ENCODE measurements at regions not wholly inside any gene's neighbourhood (a gene's known extent, or its start where the extent isn't known, plus 50 kb on each side); places are given as distances from the start of the nearest gene placed in this dataset.

DNA sequence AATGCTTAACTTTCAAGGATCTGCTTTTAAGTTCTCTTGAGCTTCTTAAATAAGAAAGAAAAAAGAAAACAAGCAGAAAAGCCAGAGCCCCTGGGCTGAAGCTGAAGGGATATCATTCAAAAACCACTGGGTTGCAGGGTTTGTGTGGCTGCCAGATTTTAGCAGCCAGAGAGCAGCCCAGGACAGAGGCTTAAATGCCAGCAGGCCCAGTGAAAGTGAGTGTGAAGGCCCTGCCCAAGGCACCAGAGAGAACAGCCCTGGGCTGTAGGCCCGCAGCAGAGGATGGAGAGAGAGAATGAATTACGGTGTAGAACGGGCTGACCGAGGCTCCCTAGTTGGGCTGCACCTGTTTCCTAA lies 106.3 kb upstream of the BOC start:
- TF ChIP-seq EZH2 (IDR thresholded peaks at IDR 0.05; ENCODE audit: insufficient read depth, poor library complexity, severe bottlenecking): no peak
- no peak for TF ChIP-seq EZH2phosphoT487 (IDR thresholded peaks at IDR 0.05; ENCODE audit: insufficient read depth, low read depth)

Measured in GM23248 (cell line).